ENCODE measurements at regions not wholly inside any gene's neighbourhood (a gene's known extent, or its start where the extent isn't known, plus 50 kb on each side); places are given as distances from the start of the nearest gene placed in this dataset.

DNA sequence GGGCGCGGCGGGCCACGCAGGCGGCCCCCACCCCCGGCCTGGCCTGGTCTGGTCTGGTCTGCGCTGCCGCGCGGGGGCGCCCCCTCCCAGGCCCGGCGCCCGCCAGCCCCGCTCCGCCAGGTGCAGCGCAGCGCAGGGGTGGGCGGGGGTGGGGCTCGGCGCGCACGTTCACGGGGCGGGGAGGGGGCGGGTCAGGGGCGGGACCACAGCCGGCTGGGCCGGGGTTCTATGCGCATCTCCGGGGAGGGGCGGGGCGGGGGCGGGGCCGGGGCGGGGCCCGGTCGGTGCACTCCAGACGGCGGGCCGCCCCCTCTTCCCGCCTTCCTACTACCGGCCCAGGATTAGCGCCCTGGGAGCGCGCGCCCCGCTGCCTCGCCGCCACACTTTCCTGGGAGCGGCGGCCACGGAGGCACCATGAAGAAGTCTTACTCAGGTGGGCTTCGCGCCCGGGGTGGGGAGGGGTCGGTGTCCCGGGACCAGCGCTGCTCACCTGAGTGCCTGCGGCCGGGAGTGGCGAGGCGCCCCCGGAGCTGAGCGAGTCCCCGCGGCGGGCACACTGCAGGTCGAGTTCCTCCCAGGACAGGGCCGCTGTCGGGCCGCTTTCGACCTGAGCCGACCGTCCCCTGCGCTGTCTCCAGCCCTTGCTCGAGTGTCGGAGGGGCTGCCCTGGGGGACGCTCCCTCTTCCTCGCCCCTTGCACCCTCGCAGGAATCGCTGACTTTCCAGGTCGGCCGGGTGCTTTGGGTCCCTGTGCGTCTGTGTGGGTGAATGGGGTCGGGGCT lies 140.5 kb downstream of the SEC14L1 start (continued):
- TF ChIP-seq, protein P1, sequence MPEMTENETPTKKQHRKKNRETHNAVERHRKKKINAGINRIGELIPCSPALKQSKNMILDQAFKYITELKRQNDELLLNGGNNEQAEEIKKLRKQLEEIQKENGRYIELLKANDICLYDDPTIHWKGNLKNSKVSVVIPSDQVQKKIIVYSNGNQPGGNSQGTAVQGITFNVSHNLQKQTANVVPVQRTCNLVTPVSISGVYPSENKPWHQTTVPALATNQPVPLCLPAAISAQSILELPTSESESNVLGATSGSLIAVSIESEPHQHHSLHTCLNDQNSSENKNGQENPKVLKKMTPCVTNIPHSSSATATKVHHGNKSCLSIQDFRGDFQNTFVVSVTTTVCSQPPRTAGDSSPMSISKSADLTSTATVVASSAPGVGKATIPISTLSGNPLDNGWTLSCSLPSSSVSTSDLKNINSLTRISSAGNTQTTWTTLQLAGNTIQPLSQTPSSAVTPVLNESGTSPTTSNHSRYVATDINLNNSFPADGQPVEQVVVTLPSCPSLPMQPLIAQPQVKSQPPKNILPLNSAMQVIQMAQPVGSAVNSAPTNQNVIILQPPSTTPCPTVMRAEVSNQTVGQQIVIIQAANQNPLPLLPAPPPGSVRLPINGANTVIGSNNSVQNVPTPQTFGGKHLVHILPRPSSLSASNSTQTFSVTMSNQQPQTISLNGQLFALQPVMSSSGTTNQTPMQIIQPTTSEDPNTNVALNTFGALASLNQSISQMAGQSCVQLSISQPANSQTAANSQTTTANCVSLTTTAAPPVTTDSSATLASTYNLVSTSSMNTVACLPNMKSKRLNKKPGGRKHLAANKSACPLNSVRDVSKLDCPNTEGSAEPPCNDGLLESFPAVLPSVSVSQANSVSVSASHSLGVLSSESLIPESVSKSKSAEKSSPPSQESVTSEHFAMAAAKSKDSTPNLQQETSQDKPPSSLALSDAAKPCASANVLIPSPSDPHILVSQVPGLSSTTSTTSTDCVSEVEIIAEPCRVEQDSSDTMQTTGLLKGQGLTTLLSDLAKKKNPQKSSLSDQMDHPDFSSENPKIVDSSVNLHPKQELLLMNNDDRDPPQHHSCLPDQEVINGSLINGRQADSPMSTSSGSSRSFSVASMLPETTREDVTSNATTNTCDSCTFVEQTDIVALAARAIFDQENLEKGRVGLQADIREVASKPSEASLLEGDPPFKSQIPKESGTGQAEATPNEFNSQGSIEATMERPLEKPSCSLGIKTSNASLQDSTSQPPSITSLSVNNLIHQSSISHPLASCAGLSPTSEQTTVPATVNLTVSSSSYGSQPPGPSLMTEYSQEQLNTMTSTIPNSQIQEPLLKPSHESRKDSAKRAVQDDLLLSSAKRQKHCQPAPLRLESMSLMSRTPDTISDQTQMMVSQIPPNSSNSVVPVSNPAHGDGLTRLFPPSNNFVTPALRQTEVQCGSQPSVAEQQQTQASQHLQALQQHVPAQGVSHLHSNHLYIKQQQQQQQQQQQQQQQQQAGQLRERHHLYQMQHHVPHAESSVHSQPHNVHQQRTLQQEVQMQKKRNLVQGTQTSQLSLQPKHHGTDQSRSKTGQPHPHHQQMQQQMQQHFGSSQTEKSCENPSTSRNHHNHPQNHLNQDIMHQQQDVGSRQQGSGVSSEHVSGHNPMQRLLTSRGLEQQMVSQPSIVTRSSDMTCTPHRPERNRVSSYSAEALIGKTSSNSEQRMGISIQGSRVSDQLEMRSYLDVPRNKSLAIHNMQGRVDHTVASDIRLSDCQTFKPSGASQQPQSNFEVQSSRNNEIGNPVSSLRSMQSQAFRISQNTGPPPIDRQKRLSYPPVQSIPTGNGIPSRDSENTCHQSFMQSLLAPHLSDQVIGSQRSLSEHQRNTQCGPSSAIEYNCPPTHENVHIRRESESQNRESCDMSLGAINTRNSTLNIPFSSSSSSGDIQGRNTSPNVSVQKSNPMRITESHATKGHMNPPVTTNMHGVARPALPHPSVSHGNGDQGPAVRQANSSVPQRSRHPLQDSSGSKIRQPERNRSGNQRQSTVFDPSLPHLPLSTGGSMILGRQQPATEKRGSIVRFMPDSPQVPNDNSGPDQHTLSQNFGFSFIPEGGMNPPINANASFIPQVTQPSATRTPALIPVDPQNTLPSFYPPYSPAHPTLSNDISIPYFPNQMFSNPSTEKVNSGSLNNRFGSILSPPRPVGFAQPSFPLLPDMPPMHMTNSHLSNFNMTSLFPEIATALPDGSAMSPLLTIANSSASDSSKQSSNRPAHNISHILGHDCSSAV (CRISPR knock-in tag; IDR thresholded peaks at IDR 0.05; ENCODE audit: borderline replicate concordance): no peak
- TF ChIP-seq PRPF4 (IDR thresholded peaks at IDR 0.05; ENCODE audit: low read depth, low read length, poor library complexity, severe bottlenecking): no peak
- no peak for TF ChIP-seq SRSF4 (IDR thresholded peaks at IDR 0.05; ENCODE audit: low read depth, low read length, poor library complexity, severe bottlenecking)
- peak; percentile 24; the same call in 1 of the 2 replicates for TF ChIP-seq NRL (CRISPR knock-in tag; IDR thresholded peaks at IDR 0.05; ENCODE audit: borderline replicate concordance)
- TF ChIP-seq ZEB1 (IDR thresholded peaks at IDR 0.05; ENCODE audit: insufficient replicate concordance, low read depth): no peak
- TF ChIP-seq MXD4 (CRISPR knock-in tag; IDR thresholded peaks at IDR 0.05): peak; percentile 65; the same call in 1 of the 2 replicates
- TF ChIP-seq HNRNPUL1 (IDR thresholded peaks at IDR 0.05; ENCODE audit: low read depth, low read length): no peak
- TF ChIP-seq, protein P2, sequence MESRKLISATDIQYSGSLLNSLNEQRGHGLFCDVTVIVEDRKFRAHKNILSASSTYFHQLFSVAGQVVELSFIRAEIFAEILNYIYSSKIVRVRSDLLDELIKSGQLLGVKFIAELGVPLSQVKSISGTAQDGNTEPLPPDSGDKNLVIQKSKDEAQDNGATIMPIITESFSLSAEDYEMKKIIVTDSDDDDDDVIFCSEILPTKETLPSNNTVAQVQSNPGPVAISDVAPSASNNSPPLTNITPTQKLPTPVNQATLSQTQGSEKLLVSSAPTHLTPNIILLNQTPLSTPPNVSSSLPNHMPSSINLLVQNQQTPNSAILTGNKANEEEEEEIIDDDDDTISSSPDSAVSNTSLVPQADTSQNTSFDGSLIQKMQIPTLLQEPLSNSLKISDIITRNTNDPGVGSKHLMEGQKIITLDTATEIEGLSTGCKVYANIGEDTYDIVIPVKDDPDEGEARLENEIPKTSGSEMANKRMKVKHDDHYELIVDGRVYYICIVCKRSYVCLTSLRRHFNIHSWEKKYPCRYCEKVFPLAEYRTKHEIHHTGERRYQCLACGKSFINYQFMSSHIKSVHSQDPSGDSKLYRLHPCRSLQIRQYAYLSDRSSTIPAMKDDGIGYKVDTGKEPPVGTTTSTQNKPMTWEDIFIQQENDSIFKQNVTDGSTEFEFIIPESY (CRISPR knock-in tag; IDR thresholded peaks at IDR 0.05): no peak
- TF ChIP-seq, protein P3, sequence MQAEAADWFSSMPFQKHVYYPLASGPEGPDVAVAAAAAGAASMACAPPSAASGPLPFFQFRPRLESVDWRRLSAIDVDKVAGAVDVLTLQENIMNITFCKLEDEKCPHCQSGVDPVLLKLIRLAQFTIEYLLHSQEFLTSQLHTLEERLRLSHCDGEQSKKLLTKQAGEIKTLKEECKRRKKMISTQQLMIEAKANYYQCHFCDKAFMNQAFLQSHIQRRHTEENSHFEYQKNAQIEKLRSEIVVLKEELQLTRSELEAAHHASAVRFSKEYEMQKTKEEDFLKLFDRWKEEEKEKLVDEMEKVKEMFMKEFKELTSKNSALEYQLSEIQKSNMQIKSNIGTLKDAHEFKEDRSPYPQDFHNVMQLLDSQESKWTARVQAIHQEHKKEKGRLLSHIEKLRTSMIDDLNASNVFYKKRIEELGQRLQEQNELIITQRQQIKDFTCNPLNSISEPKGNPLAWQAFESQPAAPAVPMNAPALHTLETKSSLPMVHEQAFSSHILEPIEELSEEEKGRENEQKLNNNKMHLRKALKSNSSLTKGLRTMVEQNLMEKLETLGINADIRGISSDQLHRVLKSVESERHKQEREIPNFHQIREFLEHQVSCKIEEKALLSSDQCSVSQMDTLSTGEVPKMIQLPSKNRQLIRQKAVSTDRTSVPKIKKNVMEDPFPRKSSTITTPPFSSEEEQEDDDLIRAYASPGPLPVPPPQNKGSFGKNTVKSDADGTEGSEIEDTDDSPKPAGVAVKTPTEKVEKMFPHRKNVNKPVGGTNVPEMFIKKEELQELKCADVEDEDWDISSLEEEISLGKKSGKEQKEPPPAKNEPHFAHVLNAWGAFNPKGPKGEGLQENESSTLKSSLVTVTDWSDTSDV (CRISPR knock-in tag; IDR thresholded peaks at IDR 0.05): no peak
- no peak for TF ChIP-seq IKZF1 (IDR thresholded peaks at IDR 0.05)
- TF ChIP-seq, protein P4, sequence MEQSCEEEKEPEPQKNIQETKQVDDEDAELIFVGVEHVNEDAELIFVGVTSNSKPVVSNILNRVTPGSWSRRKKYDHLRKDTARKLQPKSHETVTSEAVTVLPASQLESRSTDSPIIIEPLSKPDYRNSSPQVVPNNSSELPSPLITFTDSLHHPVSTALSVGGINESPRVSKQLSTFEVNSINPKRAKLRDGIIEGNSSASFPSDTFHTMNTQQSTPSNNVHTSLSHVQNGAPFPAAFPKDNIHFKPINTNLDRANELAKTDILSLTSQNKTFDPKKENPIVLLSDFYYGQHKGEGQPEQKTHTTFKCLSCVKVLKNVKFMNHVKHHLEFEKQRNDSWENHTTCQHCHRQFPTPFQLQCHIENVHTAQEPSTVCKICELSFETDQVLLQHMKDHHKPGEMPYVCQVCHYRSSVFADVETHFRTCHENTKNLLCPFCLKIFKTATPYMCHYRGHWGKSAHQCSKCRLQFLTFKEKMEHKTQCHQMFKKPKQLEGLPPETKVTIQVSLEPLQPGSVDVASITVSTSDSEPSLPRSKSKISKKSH (CRISPR knock-in tag; IDR thresholded peaks at IDR 0.05; ENCODE audit: borderline replicate concordance): peak; percentile 26; the same call in 1 of the 2 replicates
- TF ChIP-seq ZNF850 (CRISPR knock-in tag; conservative IDR thresholded peaks at IDR 0.05): no peak

Data from HepG2 (cell line).